ENCODE measurements at regions not wholly inside any gene's neighbourhood (a gene's known extent, or its start where the extent isn't known, plus 50 kb on each side); places are given as distances from the start of the nearest gene placed in this dataset.

- TF ChIP-seq CTCF (IDR thresholded peaks at IDR 0.05) (no peak), EP300 (IDR thresholded peaks at IDR 0.05) (no peak), POLR2A (IDR thresholded peaks at IDR 0.05) (no peak)
Observed at GRCh38 chr2:39606585-39606984, 59.1 kb upstream of the TMEM178A start.
